Choroid plexus epithelial cell (primary cell): ENCODE measurements at regions not wholly inside any gene's neighbourhood (a gene's known extent, or its start where the extent isn't known, plus 50 kb on each side); places are given as distances from the start of the nearest gene placed in this dataset.
"Not testable (repeated sequence)": the region's sequence is repeated elsewhere in the genome, so short reads cannot be mapped to it uniquely, and the experiment has no call there.

ENCODE experiments used
- DNase-seq: peaks from one replicate; pipeline ENCODE4 v3.0.0-alpha.2; 2010; ENCODE audit warnings: low read depth
- H3K4me3 ChIP-seq: 2 replicates; pipeline ENCODE4 v1.5.1; 2011; ENCODE audit warnings: low read depth, mild to moderate bottlenecking, control low read depth, low read length, moderate library complexity
- TF ChIP-seq, protein P1 (sequence below): conservative IDR thresholded peaks from 2 replicates; pipeline ENCODE4 v1.5.1; 2011; ENCODE audit warnings: low read depth, mild to moderate bottlenecking, control low read depth, inconsistent platforms, low read length, moderate library complexity

DNA sequence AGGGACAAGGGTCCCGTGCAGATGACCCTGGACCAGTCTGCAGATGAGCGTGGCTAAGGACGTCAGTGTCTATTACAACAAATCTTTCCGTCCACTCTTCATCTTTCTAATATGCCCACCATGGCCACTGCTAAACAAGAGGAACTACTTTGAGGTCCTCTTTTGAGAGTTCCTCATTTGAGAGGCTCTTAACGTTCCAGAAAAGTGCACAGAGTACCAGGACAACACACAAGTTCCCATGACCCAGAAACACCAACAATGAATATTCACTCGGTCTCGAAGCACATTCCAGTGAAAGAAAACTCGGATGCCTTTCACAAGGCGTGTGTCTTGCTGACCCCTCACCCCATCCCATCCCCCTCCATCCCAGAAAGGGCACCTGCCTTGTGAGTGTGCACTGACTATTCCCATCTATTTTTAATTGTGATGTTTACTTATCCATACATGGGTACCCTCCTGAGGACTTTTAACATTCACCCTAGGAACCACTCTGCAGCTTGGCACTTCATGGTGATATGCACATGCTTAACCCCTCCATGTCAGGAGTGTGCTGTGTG lies 157.0 kb downstream of the SHANK2 start:
- H3K4me3 ChIP-seq: no peak overlapping the region
- TF ChIP-seq, protein P1, sequence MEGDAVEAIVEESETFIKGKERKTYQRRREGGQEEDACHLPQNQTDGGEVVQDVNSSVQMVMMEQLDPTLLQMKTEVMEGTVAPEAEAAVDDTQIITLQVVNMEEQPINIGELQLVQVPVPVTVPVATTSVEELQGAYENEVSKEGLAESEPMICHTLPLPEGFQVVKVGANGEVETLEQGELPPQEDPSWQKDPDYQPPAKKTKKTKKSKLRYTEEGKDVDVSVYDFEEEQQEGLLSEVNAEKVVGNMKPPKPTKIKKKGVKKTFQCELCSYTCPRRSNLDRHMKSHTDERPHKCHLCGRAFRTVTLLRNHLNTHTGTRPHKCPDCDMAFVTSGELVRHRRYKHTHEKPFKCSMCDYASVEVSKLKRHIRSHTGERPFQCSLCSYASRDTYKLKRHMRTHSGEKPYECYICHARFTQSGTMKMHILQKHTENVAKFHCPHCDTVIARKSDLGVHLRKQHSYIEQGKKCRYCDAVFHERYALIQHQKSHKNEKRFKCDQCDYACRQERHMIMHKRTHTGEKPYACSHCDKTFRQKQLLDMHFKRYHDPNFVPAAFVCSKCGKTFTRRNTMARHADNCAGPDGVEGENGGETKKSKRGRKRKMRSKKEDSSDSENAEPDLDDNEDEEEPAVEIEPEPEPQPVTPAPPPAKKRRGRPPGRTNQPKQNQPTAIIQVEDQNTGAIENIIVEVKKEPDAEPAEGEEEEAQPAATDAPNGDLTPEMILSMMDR: no peak
- no peak for DNase-seq

DNA sequence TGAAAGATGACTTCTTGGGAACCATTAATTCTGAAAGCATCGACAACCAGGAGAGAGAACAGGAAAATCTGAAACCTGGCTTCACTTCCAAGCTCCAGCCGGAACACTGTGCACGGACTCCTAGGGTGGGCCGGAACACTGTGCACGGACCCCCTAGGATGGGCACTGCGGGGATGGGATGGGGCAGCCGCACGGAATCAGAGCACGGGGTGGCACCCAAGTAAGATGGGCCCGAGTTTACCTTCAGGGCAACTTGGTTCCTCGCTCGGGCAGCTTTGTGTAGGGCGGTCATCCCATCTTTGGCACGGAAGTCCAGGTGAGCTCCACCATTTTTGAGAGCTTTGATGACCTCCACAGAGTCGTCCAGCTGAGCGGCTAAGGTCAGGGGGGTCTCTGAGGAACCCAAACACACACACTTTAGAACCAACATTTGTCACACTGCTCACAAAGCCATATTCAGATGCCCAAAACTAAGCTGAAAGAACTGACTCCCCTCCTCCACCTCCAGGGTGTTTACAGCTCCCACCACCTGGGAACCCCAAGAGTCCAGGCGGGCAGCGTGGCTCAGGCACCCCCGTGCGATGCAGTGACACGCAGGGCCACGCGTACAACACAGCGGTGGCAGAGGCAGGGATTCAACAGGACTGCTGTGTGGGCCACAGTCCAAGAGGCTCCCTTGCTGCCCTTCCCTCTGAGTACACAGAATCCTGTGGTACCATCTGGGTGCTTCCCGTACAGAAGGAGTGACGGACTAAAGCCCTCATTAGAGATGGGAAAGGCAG lies 157.9 kb downstream of the SHANK2 start:
- H3K4me3 ChIP-seq: no peak overlapping the region
- no peak for DNase-seq
- TF ChIP-seq, protein P1: no peak

DNA sequence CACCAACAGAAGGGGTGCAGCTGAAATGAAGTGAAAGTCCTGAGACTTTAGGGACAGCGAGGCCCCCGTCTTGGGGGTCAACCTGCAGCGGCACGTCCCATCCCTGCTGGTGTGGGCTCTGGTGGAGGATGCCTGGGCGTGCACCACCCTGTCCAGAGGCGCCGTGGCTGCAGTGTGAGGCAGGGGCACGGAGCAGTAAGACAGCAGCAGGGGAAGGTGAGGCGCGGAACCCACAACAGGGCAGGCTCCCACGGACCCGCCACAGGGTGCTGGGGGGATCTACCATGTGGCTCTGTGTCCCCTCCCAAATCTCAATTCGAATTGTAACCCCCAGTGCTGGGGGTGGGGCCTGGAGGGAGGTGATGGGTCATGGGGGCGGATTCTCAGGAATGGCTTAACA lies 158.6 kb downstream of the SHANK2 start:
- no peak overlapping the region for H3K4me3 ChIP-seq
- DNase-seq: no peak
- TF ChIP-seq, protein P1: no peak

DNA sequence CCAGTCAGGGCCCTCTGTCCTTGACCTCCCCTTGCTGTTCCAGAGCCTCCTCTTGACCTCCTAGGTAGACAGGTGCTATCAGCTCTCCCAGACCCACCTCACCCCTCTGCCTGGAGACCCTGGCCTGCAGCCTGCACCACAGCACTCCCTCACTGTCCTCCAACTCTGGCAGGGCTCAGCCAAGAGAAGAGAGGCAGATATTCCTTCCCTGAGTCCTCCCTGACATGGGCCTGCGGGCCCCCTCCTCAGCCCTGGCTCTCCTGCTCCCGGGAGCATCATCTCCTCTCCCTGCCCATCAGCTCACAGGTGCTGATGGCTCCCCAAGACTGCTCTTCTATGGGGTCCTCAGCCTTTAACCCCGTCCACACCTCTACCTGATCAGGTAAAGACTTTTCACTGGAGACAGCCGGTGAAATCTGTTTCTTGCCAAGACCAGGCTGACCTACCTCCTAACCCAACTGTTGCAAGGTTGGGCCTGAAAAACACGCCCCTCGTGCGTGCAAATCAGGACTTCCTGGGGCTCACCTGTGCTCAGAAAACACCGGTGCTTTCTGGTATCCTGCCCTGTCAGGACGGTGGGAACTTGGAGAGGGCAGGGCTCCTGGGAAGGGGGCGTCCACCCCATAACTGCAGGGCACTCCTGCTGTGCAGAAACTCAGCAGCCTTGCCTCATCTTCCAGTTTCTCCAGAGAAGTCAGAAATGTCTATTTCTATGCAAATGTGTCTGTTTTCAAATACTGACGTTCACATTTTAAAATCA lies 160.7 kb downstream of the SHANK2 start:
- DNase-seq: no peak
- H3K4me3 ChIP-seq: no peak overlapping the region
- TF ChIP-seq, protein P1: no peak

DNA sequence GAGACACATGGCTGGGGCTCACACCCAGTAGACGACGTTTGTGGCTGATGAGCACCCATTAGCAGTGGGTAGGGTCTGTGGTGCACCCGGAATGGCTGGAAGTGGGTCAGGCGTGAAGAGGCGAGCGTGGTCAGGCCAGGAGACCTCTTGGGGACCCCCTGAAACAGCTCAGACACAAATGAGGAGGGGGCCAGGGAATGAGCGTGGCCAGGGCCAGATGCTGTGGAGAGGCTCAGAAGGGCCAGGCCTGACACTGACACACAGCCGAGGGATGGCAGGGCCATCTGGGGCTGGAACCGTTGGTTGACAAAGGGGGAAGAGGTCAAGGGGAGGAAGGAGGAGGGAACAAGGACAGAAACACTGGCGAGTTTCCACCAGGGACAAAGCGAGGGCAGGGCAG lies 162.8 kb downstream of the SHANK2 start:
- TF ChIP-seq, protein P1: no peak
- H3K4me3 ChIP-seq: no peak overlapping the region
- DNase-seq: no peak

DNA sequence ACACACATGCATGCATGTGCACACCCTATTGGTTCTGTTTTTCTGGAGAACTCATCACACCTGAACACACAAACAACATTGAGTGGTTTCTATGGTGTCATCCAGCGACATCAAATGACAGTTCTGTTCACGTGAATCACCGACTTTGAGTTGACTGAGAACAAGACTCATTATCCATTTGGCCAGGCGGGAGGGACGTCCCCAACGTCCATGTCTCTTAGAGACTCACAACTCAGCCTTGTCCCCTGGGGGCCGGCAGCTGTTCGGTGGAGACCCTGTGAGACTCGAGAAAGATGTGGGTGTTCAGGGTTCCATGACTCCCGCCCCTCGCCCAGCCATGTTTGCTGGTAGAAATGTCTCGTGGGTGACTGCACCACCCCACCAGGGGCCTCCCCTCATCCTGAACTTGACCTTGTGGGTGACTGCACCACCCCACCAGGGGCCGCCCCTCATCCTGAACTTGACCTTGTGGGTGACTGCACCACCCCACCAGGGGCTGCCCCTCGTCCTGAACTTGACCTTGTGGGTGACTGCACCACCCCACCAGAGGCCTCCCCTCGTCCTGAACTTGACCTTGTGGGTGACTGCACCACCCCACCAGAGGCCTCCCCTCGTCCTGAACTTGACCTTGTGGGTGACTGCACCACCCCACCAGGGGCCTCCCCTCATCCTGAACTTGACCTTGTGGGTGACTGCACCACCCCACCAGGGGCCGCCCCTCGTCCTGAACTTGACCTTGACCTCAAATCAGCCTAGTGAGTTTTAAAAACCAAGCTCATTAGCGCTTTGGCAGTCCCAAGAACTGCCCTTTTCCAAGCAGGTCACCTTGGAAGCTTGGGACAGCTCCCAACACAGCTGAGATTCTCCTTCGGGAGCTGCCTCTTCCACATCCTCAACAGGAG lies 163.8 kb downstream of the SHANK2 start:
- not testable (repeated sequence) for DNase-seq, H3K4me3 ChIP-seq
